H1 (cell line): ENCODE measurements at regions not wholly inside any gene's neighbourhood (a gene's known extent, or its start where the extent isn't known, plus 50 kb on each side); places are given as distances from the start of the nearest gene placed in this dataset.

Experiments
- CEBPB ChIP-seq: IDR thresholded peaks from 2 replicates; pipeline ENCODE4 v1.6.1; 2012; ENCODE audit warnings: low read depth, low read length
- CTCF ChIP-seq, 3 experiments: IDR thresholded peaks; 1 replicate in 2 of 3; 2 replicates in 1 of 3; pipeline versions ENCODE4 v1.5.1 to v1.6.1; 2011; ENCODE audit warnings: low read length in 3 of 3, mild to moderate bottlenecking in 3 of 3, inconsistent platforms in 2 of 3, low read depth in 1 of 3, moderate library complexity in 1 of 3; ENCODE audit not compliant: insufficient read depth in 1 of 3; ENCODE audit errors: control extremely low read depth in 1 of 3
- JUND ChIP-seq: IDR thresholded peaks from 2 replicates; pipeline ENCODE4 v1.6.1; 2011; ENCODE audit warnings: mild to moderate bottlenecking, improper control_type of control experiment, low read length
- KDM5A ChIP-seq: fragments of 200-600 bp; IDR thresholded peaks from 2 replicates; pipeline ENCODE4 v1.7.1; 2012; ENCODE audit warnings: mild to moderate bottlenecking, low read length, inconsistent platforms, mixed read lengths
- SP1 ChIP-seq: IDR thresholded peaks from 2 replicates; pipeline ENCODE4 v1.6.1; 2011; ENCODE audit warnings: low read depth, low read length
- SUZ12 ChIP-seq: fragments of 200-600 bp; sonication (generic); IDR thresholded peaks from 2 replicates; pipeline ENCODE4 v1.6.1; 2012; ENCODE audit warnings: mild to moderate bottlenecking, inconsistent platforms, low read length, moderate library complexity, mixed read lengths
- TEAD4 ChIP-seq: IDR thresholded peaks from 2 replicates; pipeline ENCODE4 v1.6.1; 2012; ENCODE audit warnings: low read depth, low read length, inconsistent platforms, mixed read lengths

GRCh38 chr2:220785178-220785577, 786.9 kb downstream of the EPHA4 start (continued):
- TF ChIP-seq CTCF (IDR thresholded peaks at IDR 0.05; ENCODE audit: control extremely low read depth in 1 of 3, insufficient read depth in 1 of 3, low read depth in 1 of 3, low read length in 3 of 3) (no peak), KDM5A (no peak), CEBPB (no peak), SP1 (no peak), JUND (no peak), SUZ12 (no peak), TEAD4 (no peak)
